GM23248 (cell line): ENCODE measurements at regions not wholly inside any gene's neighbourhood (a gene's known extent, or its start where the extent isn't known, plus 50 kb on each side); places are given as distances from the start of the nearest gene placed in this dataset.

Experiments used
- DNase-seq: peaks from one replicate; pipeline ENCODE4 v3.0.0-alpha.2; 2015
- H2AFZ ChIP-seq: fragments of 200-600 bp; sonication (generic); 2 replicates; pipeline ENCODE4 v1.6.1; 2016; ENCODE audit warnings: antibody characterized with exemption
- H3F3A ChIP-seq: fragments of 200-600 bp; sonication (generic); 2 replicates; pipeline ENCODE4 v1.6.1; 2016; ENCODE audit warnings: mild to moderate bottlenecking, antibody characterized with exemption, mixed run types; ENCODE audit not compliant: insufficient read depth
- H3K27ac ChIP-seq: fragments of 200-600 bp; sonication (generic); 2 replicates; pipeline ENCODE4 v1.5.1; 2016; ENCODE audit warnings: mild to moderate bottlenecking
- H3K27me3 ChIP-seq: fragments of 200-600 bp; sonication (generic); replicated peaks from 2 replicates; pipeline ENCODE4 v1.6.1; 2016; ENCODE audit warnings: mild to moderate bottlenecking; ENCODE audit not compliant: insufficient read depth
- H3K36me3 ChIP-seq: fragments of 200-600 bp; sonication (generic); 2 replicates; pipeline ENCODE4 v1.6.1; 2016; ENCODE audit warnings: low read depth, mild to moderate bottlenecking
- H3K4me1 ChIP-seq: fragments of 200-600 bp; sonication (generic); 2 replicates; pipeline ENCODE4 v1.6.1; 2016; ENCODE audit warnings: mild to moderate bottlenecking; ENCODE audit not compliant: insufficient read depth
- H3K4me2 ChIP-seq: fragments of 200-600 bp; sonication (generic); one replicate; pipeline ENCODE4 v1.6.1; 2016; ENCODE audit warnings: mild to moderate bottlenecking; ENCODE audit not compliant: unreplicated experiment
- H3K4me3 ChIP-seq: fragments of 200-600 bp; sonication (generic); 2 replicates; pipeline ENCODE4 v1.5.1; 2016; ENCODE audit warnings: mild to moderate bottlenecking
- H3K79me2 ChIP-seq: fragments of 200-600 bp; sonication (generic); 2 replicates; pipeline ENCODE4 v1.6.1; 2016; ENCODE audit warnings: mild to moderate bottlenecking; ENCODE audit not compliant: insufficient read depth
- H3K9ac ChIP-seq: fragments of 200-600 bp; sonication (generic); 2 replicates; pipeline ENCODE4 v1.6.1; 2016; ENCODE audit warnings: mild to moderate bottlenecking
- H3K9me2 ChIP-seq: fragments of 200-600 bp; sonication (generic); 2 replicates; pipeline ENCODE4 v1.6.1; 2016; ENCODE audit warnings: mixed run types, mild to moderate bottlenecking, moderate library complexity; ENCODE audit not compliant: insufficient read depth
- H3K9me3 ChIP-seq: fragments of 200-600 bp; sonication (generic); one replicate; pipeline ENCODE4 v1.6.1; 2017; ENCODE audit warnings: low read depth
- H4K20me1 ChIP-seq: fragments of 200-600 bp; sonication (generic); 2 replicates; pipeline ENCODE4 v1.6.0; 2016; ENCODE audit not compliant: insufficient read depth
- EZH2 ChIP-seq: fragments of 200-600 bp; sonication (generic); IDR thresholded peaks from 2 replicates; pipeline ENCODE4 v1.6.1; 2018; ENCODE audit warnings: antibody characterized with exemption, mild to moderate bottlenecking; ENCODE audit not compliant: insufficient read depth, poor library complexity, severe bottlenecking
- EZH2phosphoT487 ChIP-seq: fragments of 200-600 bp; sonication (generic); IDR thresholded peaks from 2 replicates; pipeline ENCODE4 v1.6.1; 2018; ENCODE audit warnings: antibody characterized with exemption, moderate library complexity, mild to moderate bottlenecking, low read depth; ENCODE audit not compliant: insufficient read depth
- WGBS, 2 experiments: methylation state at CpG; one replicate each; pipeline ENCODE4 v1.1.6; 2015 to 2017; ENCODE audit warnings: low lambda C conversion rate in 2 of 2, low coverage in 1 of 2; ENCODE audit errors: missing lambda C conversion rate in 2 of 2; 5-methylcytosine and 5-hydroxymethylcytosine counted together
- in situ Hi-C: fragments of 300-500 bp; cut with MboI; formaldehyde crosslinking; loops from 2 replicates; pipeline ENCODE4 v1.15.0; 2020

GRCh38 chr18:59052965-59053820, 86.5 kb upstream of the SEC11C start:
- peaks cover 5% of the 10 kb centered on the region for H3F3A ChIP-seq
- H3K27me3 ChIP-seq = no peaks in the 10 kb centered on the region
- in situ Hi-C loops = loop anchor here (5.0 kb wide), 1 partner anchor 271 kb away; no protein-coding TSS in a partner anchor
- no peaks in the 10 kb centered on the region for H3K9me3 ChIP-seq
- DNase-seq = no peak
- H3K4me3 ChIP-seq = no peak overlapping the region
- no peaks in the 10 kb centered on the region for H3K9me2 ChIP-seq
- WGBS, 2 experiments = 40 to 41% methylated on average over 6 of the region's 6 CpGs
- no peak overlapping the region for H3K9ac ChIP-seq
- no peaks in the 10 kb centered on the region for H4K20me1 ChIP-seq
- H2AFZ ChIP-seq = no peak overlapping the region
- H3K36me3 ChIP-seq = no peaks in the 10 kb centered on the region
- H3K4me2 ChIP-seq = no peak overlapping the region
- no peaks in the 10 kb centered on the region for H3K79me2 ChIP-seq
- TF ChIP-seq EZH2 = no peak
- no peak for TF ChIP-seq EZH2phosphoT487
- H3K27ac ChIP-seq = no peak overlapping the region
- H3K4me1 ChIP-seq = peaks cover 8% of the 10 kb centered on the region

- H3K9me2 ChIP-seq = no peaks in the 10 kb centered on the region
- H3K27ac ChIP-seq = no peak overlapping the region
- H3K9me3 ChIP-seq = no peaks in the 10 kb centered on the region
- in situ Hi-C loops = loop anchor here (5.0 kb wide), 1 partner anchor 272 kb away; no protein-coding TSS in a partner anchor
- TF ChIP-seq EZH2phosphoT487 (no peak), EZH2 (no peak)
- H3K36me3 ChIP-seq = no peaks in the 10 kb centered on the region
- H2AFZ ChIP-seq = no peak overlapping the region
- 27 to 29% methylated on average over 7 of the region's 7 CpGs for WGBS, 2 experiments
- no peak overlapping the region for H3K9ac ChIP-seq
- H3K4me1 ChIP-seq = peaks cover 10% of the 10 kb centered on the region
- no peaks in the 10 kb centered on the region for H3K79me2 ChIP-seq
- DNase-seq = no peak
- H3K27me3 ChIP-seq = no peaks in the 10 kb centered on the region
- no peak overlapping the region for H3K4me3 ChIP-seq
- H3F3A ChIP-seq = peaks cover 13% of the 10 kb centered on the region
- H3K4me2 ChIP-seq = no peak overlapping the region
- H4K20me1 ChIP-seq = no peaks in the 10 kb centered on the region
These were observed 85.0 kb upstream of the SEC11C start for GRCh38 chr18:59054496-59055287.

DNA sequence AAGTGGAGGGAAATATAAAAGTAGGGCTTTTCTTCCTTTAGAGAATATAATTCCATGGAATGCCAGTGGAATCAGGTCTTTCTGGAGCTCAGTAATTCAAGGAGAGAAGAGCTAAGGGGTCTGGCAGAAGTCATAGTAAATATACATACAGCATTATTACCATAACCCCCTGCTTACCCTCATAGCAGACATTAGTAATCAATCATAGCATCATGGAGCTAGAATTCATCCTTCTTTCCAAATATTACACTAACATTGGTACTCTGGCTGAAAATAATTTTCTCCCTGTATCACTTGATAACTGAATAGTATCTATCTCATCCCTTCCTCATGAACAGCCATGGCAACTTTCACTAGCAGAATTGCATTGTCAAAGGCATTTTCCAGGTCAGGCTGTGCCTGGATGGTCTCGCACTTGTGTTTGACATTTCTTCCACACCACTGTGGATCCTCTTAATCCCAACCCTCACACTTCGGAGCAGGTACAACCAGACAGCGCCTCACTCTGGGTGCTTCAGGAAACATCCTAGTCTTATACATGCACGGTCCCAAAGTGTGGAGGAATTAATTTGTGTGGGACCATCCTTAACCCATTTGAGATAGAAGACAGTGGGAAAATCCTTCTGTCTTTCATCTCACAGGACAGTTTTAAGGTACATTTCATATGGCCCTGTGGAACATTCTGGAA, 84.2 kb upstream of the SEC11C start:
- Histone ChIP-seq H3K36me3 (no peaks in the 10 kb centered on the region), H2AFZ (no peak overlapping the region), H3K4me3 (no peak overlapping the region), H3K4me2 (no peak overlapping the region), H3K4me1 (peaks cover 10% of the 10 kb centered on the region), H3K27ac (no peak overlapping the region), H3K9me3 (no peaks in the 10 kb centered on the region), H3K79me2 (no peaks in the 10 kb centered on the region), H3K9ac (no peak overlapping the region), H3K27me3 (no peaks in the 10 kb centered on the region), H3K9me2 (no peaks in the 10 kb centered on the region), H4K20me1 (no peaks in the 10 kb centered on the region), H3F3A (peaks cover 13% of the 10 kb centered on the region)
- no peak for TF ChIP-seq EZH2
- TF ChIP-seq EZH2phosphoT487 = no peak
- in situ Hi-C loops = no loop called here
- WGBS, 2 experiments = 95 to 96% methylated on average over 4 of the region's 4 CpGs
- DNase-seq = no peak
